ENCODE measurements at regions not wholly inside any gene's neighbourhood (a gene's known extent, or its start where the extent isn't known, plus 50 kb on each side); places are given as distances from the start of the nearest gene placed in this dataset.

GRCh38 chr1:239587574-239588369 lies 201.4 kb downstream of the CHRM3 start:
- no peaks in the 10 kb centered on the region for H3K4me1 ChIP-seq (replicated peaks in 1 of 4; ENCODE audit: control insufficient read depth in 3 of 4, insufficient read depth in 4 of 4, low read length in 3 of 4)
- no peak overlapping the region for H3K4ac ChIP-seq (replicated peaks; ENCODE audit: insufficient read length, low read depth, low read length)
- no peak overlapping the region for H3K4me3 ChIP-seq (ENCODE audit: extremely low read depth in 1 of 4, insufficient read depth in 2 of 4, low read depth in 3 of 4, low read length in 4 of 4)
- H3K9me3 ChIP-seq (ENCODE audit: insufficient read depth in 2 of 2, low read depth in 1 of 2, low read length in 1 of 2) = no peaks in the 10 kb centered on the region
- H4K91ac ChIP-seq (replicated peaks; ENCODE audit: insufficient read length, low read length) = no peak overlapping the region
- H3K27ac ChIP-seq (ENCODE audit: low read depth, low read length) = no peak overlapping the region
- no peak overlapping the region for H2AK5ac ChIP-seq (ENCODE audit: low read depth, low read length)
- H2BK120ac ChIP-seq (replicated peaks; ENCODE audit: low read depth, low read length) = no peak overlapping the region
- no peaks in the 10 kb centered on the region for H3K27me3 ChIP-seq (replicated peaks in 1 of 4; ENCODE audit: control insufficient read depth in 3 of 4, extremely low read depth in 1 of 4, insufficient read depth in 3 of 4, low read length in 3 of 4)
- H2AFZ ChIP-seq (ENCODE audit: low read length) = no peak overlapping the region
- no peak overlapping the region for H3K4me2 ChIP-seq (ENCODE audit: insufficient read depth in 1 of 2, low read depth in 2 of 2, low read length in 2 of 2)
- ChIA-PET POLR2A (ENCODE audit: partially characterized antibody) (no interaction called here), CTCF (ENCODE audit: partially characterized antibody) (interaction anchor here (0.5 to 2.2 kb wide), 5 partner anchors 88 to 634 kb away, joined by 3 to 11 read pairs (median 4); no protein-coding TSS in a partner anchor)
- no peak overlapping the region for H4K5ac ChIP-seq (ENCODE audit: insufficient read length, low read depth, low read length)
- FAIRE-seq (no peak), DNase-seq (ENCODE audit: low read depth in 1 of 2, low spot score in 2 of 2) (no peak)
- no peak overlapping the region for H3K18ac ChIP-seq (ENCODE audit: extremely low read depth, low read length)
- no peak overlapping the region for H3K9ac ChIP-seq (replicated peaks in 1 of 4; ENCODE audit: extremely low read depth in 1 of 4, low read depth in 3 of 4, low read length in 3 of 4)
- no peak overlapping the region for H3K56ac ChIP-seq (replicated peaks; ENCODE audit: insufficient read length, low read depth, low read length)
- no peaks in the 10 kb centered on the region for H3K23me2 ChIP-seq (ENCODE audit: low read depth, low read length)
- H3K23ac ChIP-seq (ENCODE audit: insufficient read length) = no peak overlapping the region
- no peaks in the 10 kb centered on the region for H3K79me1 ChIP-seq (ENCODE audit: low read depth, low read length)
- no peak overlapping the region for H2BK12ac ChIP-seq (ENCODE audit: low read depth, low read length)
- H3K79me2 ChIP-seq (ENCODE audit: control insufficient read depth in 1 of 2, insufficient read depth in 2 of 2, low read length in 2 of 2) = no peaks in the 10 kb centered on the region
- H3K14ac ChIP-seq (ENCODE audit: insufficient read length) = no peak overlapping the region
- 92% methylated on average over 6 of the region's 6 CpGs; no CpG with 5 or more reads in 1 of the 2 experiments for WGBS, 2 experiments (ENCODE audit: extremely low coverage in 1 of 2, insufficient coverage in 1 of 2, insufficient read length in 1 of 2, insufficient replicate concordance in 2 of 2, low coverage in 1 of 2, low lambda C conversion rate in 2 of 2, missing lambda C conversion rate in 1 of 2)
- H3K36me3 ChIP-seq (ENCODE audit: control insufficient read depth in 2 of 4, insufficient read depth in 4 of 4, low read length in 3 of 4) = no peaks in the 10 kb centered on the region
- no peak overlapping the region for H4K8ac ChIP-seq (ENCODE audit: extremely low read depth, insufficient read depth, low read length)
- TF ChIP-seq SRF (IDR thresholded peaks at IDR 0.05; ENCODE audit: low read depth, low read length) = no peak
- no peak for TF ChIP-seq BACH1 (IDR thresholded peaks at IDR 0.05; ENCODE audit: low read length)
- TF ChIP-seq CTBP2 (IDR thresholded peaks at IDR 0.05; ENCODE audit: borderline replicate concordance, insufficient read depth, insufficient read length, low read length) = no peak
- TF ChIP-seq CREB1 (IDR thresholded peaks at IDR 0.05) = no peak
- no peak for TF ChIP-seq TAF1 (IDR thresholded peaks at IDR 0.05; ENCODE audit: low read depth, low read length)
- TF ChIP-seq BRCA1 (IDR thresholded peaks at IDR 0.05; ENCODE audit: low read depth, low read length) = no peak
- TF ChIP-seq PHF8 (conservative IDR thresholded peaks at IDR 0.05; ENCODE audit: low read depth, low read length) = no peak
- no peak for TF ChIP-seq CBX8 (IDR thresholded peaks at IDR 0.05; ENCODE audit: borderline replicate concordance, low read depth, low read length)
- TF ChIP-seq NANOG (IDR thresholded peaks at IDR 0.05; ENCODE audit: insufficient read depth, low read depth, low read length, poor library complexity, severe bottlenecking) = no peak
- TF ChIP-seq MAFK (IDR thresholded peaks at IDR 0.05; ENCODE audit: low read depth, low read length) = no peak
- TF ChIP-seq, protein P1, sequence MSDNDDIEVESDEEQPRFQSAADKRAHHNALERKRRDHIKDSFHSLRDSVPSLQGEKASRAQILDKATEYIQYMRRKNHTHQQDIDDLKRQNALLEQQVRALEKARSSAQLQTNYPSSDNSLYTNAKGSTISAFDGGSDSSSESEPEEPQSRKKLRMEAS (IDR thresholded peaks at IDR 0.05) = no peak
- TF ChIP-seq ATF2 (IDR thresholded peaks at IDR 0.05; ENCODE audit: low read length) = no peak
- no peak overlapping the region for H2BK5ac ChIP-seq (ENCODE audit: low read depth, low read length)
- H2BK20ac ChIP-seq (ENCODE audit: low read length) = no peak overlapping the region
- no peak overlapping the region for H2BK15ac ChIP-seq (ENCODE audit: low read length)
- H4K20me1 ChIP-seq (replicated peaks in 1 of 2; ENCODE audit: control insufficient read depth in 1 of 2, insufficient read depth in 2 of 2, low read length in 2 of 2) = no peaks in the 10 kb centered on the region

Measured in H1 (cell line).